Mesothelial cell of epicardium (in vitro differentiated cells): ENCODE measurements at regions not wholly inside any gene's neighbourhood (a gene's known extent, or its start where the extent isn't known, plus 50 kb on each side); places are given as distances from the start of the nearest gene placed in this dataset.

Experiments used
- DNase-seq, 2 experiments: peaks; one replicate each; pipeline ENCODE4 v3.0.0; 2021; ENCODE audit warnings: low spot score in 2 of 2; ENCODE audit not compliant: unreplicated experiment in 2 of 2
- H3K27ac Mint-ChIP-seq: 2 replicates; pipeline ENCODE4 v1.8.0; 2021; ENCODE audit warnings: mixed read lengths
- H3K27me3 Mint-ChIP-seq: 2 replicates; pipeline ENCODE4 v1.8.0; 2021; ENCODE audit warnings: low read depth, mixed read lengths
- H3K36me3 Mint-ChIP-seq: 2 replicates; pipeline ENCODE4 v1.8.0; 2021; ENCODE audit warnings: mixed read lengths
- H3K4me1 Mint-ChIP-seq: 2 replicates; pipeline ENCODE4 v1.8.0; 2021; ENCODE audit warnings: mixed read lengths
- H3K4me3 Mint-ChIP-seq: 2 replicates; pipeline ENCODE4 v1.8.0; 2021; ENCODE audit warnings: mild to moderate bottlenecking, moderate library complexity, mixed read lengths
- H3K9me3 Mint-ChIP-seq: 2 replicates; pipeline ENCODE4 v1.8.0; 2021; ENCODE audit warnings: mixed read lengths
- CTCF ChIP-seq: fragments of 200-600 bp; sonication (generic); IDR thresholded peaks from one replicate; pipeline ENCODE4 v1.5.0; 2021; ENCODE audit warnings: antibody characterized with exemption; ENCODE audit not compliant: unreplicated experiment

GRCh38 chr5:74471875-74472274 is 168.7 kb downstream of the ENC1 start:
- no peak for DNase-seq
- Mint-ChIP-seq H3K4me3 (no peak overlapping the region), H3K9me3 (peaks cover 5% of the 10 kb centered on the region)

GRCh38 chr5:74469234-74469994 is 171.1 kb downstream of the ENC1 start:
- no peak overlapping the region for H3K4me3 Mint-ChIP-seq
- H3K27ac Mint-ChIP-seq, result no peak overlapping the region
- no peaks in the 10 kb centered on the region for H3K27me3 Mint-ChIP-seq
- no peaks in the 10 kb centered on the region for H3K36me3 Mint-ChIP-seq
- peaks cover 5% of the 10 kb centered on the region for H3K4me1 Mint-ChIP-seq
- peaks cover 5% of the 10 kb centered on the region for H3K9me3 Mint-ChIP-seq
- no peak for DNase-seq
- TF ChIP-seq CTCF, result no peak

More at GRCh38 chr5:74471875-74472274, 168.7 kb downstream of the ENC1 start:
- TF ChIP-seq CTCF, result no peak
- H3K36me3 Mint-ChIP-seq, result no peaks in the 10 kb centered on the region
- H3K27me3 Mint-ChIP-seq, result no peaks in the 10 kb centered on the region
- H3K4me1 Mint-ChIP-seq, result peaks cover 10% of the 10 kb centered on the region
- no peak overlapping the region for H3K27ac Mint-ChIP-seq

- Mint-ChIP-seq H3K4me1 (peaks cover 5% of the 10 kb centered on the region), H3K36me3 (no peaks in the 10 kb centered on the region), H3K4me3 (no peak overlapping the region), H3K27ac (no peak overlapping the region), H3K9me3 (peaks cover 5% of the 10 kb centered on the region), H3K27me3 (no peaks in the 10 kb centered on the region)
- no peak for DNase-seq
- TF ChIP-seq CTCF, result no peak
These were observed 172.1 kb downstream of the ENC1 start for GRCh38 chr5:74468421-74468820.

GRCh38 chr5:74465724-74466123 is 174.8 kb downstream of the ENC1 start:
- no peaks in the 10 kb centered on the region for H3K27me3 Mint-ChIP-seq
- no peaks in the 10 kb centered on the region for H3K36me3 Mint-ChIP-seq
- H3K9me3 Mint-ChIP-seq, result peaks cover 5% of the 10 kb centered on the region
- H3K4me1 Mint-ChIP-seq, result peaks cover 8% of the 10 kb centered on the region
- DNase-seq, result no peak
- TF ChIP-seq CTCF, result no peak
- H3K4me3 Mint-ChIP-seq, result no peak overlapping the region
- no peak overlapping the region for H3K27ac Mint-ChIP-seq

GRCh38 chr5:74464512-74465209 is 175.9 kb downstream of the ENC1 start:
- Mint-ChIP-seq H3K36me3 (no peaks in the 10 kb centered on the region), H3K27me3 (no peaks in the 10 kb centered on the region), H3K4me3 (no peak overlapping the region), H3K27ac (no peak overlapping the region), H3K4me1 (peaks cover 8% of the 10 kb centered on the region), H3K9me3 (peaks cover 5% of the 10 kb centered on the region)
- TF ChIP-seq CTCF, result no peak
- DNase-seq, result no peak
